ENCODE measurements at regions not wholly inside any gene's neighbourhood (a gene's known extent, or its start where the extent isn't known, plus 50 kb on each side); places are given as distances from the start of the nearest gene placed in this dataset.

DNA sequence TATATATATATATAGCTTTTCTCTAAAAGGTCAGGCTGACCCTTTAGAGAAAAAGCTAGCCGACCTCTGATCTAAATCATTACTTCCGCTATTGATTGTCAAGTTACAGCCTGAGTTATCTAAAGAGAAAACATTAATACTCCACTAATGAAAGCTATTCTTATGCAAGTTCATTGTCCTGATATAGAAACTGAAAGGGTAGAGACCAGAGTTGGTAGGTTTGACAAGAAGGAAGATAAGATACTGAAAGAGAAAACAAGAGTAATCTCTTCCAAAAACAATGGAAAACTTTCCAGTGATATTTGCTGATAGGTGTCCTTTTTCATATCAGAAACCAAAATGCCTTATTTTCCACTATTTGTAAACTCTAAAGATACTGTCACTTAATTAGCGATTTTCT, 62.8 kb upstream of the SLC39A10 start:
- 14 to 22% methylated on average over 3 of the region's 3 CpGs for WGBS, 2 donors
- no peak for ATAC-seq
- intact Hi-C loops (cut with DNase I) = no loop called here

DNA sequence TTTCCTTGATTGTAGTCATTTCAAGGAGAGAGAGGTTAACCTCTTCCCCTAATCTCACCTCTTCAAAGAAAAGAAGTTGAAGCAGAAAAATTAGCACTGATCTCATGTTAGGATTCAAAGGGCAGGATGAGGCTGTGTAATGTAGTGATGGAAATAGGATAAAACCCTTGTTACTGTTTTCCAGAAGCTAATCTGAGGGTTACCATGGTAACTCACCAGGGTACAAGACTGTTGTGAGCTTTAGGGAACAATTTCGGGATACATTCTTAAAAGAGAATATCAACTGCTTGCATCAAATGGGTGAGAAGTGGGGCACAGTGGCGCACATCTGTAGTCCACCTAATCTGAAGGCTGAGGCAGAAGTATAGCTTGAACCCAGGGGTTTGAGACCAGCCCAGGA, 64.9 kb upstream of the SLC39A10 start:
- 85 to 92% methylated on average over 2 of the region's 2 CpGs for WGBS, 2 donors
- TF ChIP-seq, protein P1, sequence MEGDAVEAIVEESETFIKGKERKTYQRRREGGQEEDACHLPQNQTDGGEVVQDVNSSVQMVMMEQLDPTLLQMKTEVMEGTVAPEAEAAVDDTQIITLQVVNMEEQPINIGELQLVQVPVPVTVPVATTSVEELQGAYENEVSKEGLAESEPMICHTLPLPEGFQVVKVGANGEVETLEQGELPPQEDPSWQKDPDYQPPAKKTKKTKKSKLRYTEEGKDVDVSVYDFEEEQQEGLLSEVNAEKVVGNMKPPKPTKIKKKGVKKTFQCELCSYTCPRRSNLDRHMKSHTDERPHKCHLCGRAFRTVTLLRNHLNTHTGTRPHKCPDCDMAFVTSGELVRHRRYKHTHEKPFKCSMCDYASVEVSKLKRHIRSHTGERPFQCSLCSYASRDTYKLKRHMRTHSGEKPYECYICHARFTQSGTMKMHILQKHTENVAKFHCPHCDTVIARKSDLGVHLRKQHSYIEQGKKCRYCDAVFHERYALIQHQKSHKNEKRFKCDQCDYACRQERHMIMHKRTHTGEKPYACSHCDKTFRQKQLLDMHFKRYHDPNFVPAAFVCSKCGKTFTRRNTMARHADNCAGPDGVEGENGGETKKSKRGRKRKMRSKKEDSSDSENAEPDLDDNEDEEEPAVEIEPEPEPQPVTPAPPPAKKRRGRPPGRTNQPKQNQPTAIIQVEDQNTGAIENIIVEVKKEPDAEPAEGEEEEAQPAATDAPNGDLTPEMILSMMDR (IDR thresholded peaks at IDR 0.05) = no peak
- H3K27ac ChIP-seq = no peak overlapping the region
- no peaks in the 10 kb centered on the region for H3K36me3 ChIP-seq
- FAIRE-seq = no peak
- no peak overlapping the region for H3K4me3 ChIP-seq
- no peak for ATAC-seq
- no peaks in the 10 kb centered on the region for H3K27me3 ChIP-seq
- DNase-seq = no peak
- intact Hi-C loops (cut with DNase I) = no loop called here
- H3K9me3 ChIP-seq = no peaks in the 10 kb centered on the region
- H3K4me1 ChIP-seq = peaks cover 0 to 6% (median 0%) of the 10 kb centered on the region in 3 donors

More for the DNA sequence above, 62.8 kb upstream of the SLC39A10 start:
- TF ChIP-seq, protein P1 (IDR thresholded peaks at IDR 0.05) = no peak
- Histone ChIP-seq H3K4me3 (no peak overlapping the region), H3K4me1 (peaks cover 0 to 6% (median 0%) of the 10 kb centered on the region in 3 donors), H3K27ac (no peak overlapping the region), H3K9me3 (no peaks in the 10 kb centered on the region), H3K36me3 (no peaks in the 10 kb centered on the region), H3K27me3 (no peaks in the 10 kb centered on the region)
- DNase-seq = no peak
- no peak for FAIRE-seq

DNA sequence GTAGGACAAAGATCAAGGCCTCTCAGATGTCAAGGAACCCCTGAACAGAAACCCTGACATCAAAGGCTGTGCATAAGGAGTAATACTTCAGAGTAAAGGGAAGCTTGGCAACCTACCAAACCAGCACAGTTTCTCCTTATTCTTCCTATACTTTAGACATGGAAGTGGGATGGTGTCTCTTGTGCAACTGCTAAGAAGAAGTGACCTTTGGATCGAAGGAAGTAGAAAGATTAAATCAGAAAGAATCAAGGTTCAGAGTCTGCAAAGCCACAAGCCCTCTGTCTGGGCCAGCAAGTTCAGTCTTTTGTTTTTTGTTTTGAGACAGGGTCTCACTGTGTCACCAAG, 66.2 kb upstream of the SLC39A10 start:
- FAIRE-seq (no peak), ATAC-seq (peak in 2 of 4 donors; percentile 16 to 20)
- no peak overlapping the region for H3K27ac ChIP-seq

DNA sequence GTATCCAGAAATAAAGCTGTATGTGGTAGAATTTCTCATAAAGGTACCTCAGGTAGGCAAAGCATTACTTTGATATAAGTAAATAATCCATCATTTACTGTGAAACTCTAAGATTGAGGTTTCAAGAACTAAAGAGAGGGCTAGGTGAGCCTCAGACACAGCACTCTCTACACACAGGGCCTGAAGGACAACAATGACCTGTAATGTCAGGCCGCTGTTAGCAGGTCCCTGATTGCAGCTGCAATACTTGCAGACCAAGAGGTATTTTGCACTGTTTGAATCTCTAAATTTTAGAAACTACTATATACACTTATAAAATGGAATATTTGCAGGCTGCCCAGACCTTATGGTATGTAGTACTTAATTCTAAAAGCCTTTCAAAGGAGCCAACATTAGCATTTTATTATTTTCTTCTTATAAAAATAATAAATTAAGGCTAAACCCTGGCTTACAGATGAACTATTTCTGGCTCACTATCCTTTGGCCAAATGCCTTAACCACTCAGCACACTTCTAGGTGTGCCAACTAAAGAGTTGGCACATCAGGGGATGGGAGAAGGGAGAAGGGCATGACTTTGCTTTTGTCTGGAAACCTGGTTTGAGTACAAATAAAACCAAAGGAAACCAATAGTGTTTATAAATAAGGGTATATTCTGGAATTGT, 66.7 kb upstream of the SLC39A10 start:
- Histone ChIP-seq H3K4me1 (peaks cover 0 to 6% (median 0%) of the 10 kb centered on the region in 3 donors), H3K4me3 (no peak overlapping the region), H3K36me3 (no peaks in the 10 kb centered on the region), H3K27me3 (no peaks in the 10 kb centered on the region), H3K9me3 (no peaks in the 10 kb centered on the region), H3K27ac (no peak overlapping the region)
- DNase-seq (no peak), ATAC-seq (peak in 2 of 4 donors; percentile 15 to 23), FAIRE-seq (no peak)
- TF ChIP-seq, protein P1 (IDR thresholded peaks at IDR 0.05) = no peak
- 83 to 87% methylated on average over 1 of the region's 1 CpG for WGBS, 2 donors
- intact Hi-C loops (cut with DNase I) = no loop called here

More for the DNA sequence above, 66.2 kb upstream of the SLC39A10 start:
- Histone ChIP-seq H3K36me3 (no peaks in the 10 kb centered on the region), H3K9me3 (no peaks in the 10 kb centered on the region), H3K27me3 (no peaks in the 10 kb centered on the region), H3K4me3 (no peak overlapping the region), H3K4me1 (peaks cover 0 to 6% (median 0%) of the 10 kb centered on the region in 3 donors)
- TF ChIP-seq, protein P1 (IDR thresholded peaks at IDR 0.05) = no peak
- intact Hi-C loops (cut with DNase I) = no loop called here
- 40 to 56% methylated on average over 1 of the region's 1 CpG for WGBS, 2 donors
- DNase-seq = no peak

DNA sequence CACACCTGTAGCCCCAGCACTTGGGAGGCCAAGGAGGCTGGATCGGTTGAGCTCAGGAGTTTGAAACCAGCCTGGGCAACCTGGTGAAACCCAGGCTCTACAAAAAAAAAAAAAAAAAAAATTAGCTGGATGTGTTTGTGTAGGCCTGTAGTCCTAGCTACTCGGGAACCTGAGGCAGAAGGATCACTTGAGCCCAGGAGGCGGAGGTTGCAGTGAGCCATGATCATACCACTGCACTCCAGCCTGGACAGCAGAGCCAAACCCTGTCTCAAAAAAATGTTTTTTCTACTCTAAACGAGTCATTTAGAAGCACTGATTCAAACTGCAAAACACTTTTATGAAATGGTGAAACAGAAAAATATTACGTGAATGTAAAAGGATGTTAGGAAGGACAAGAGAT, 69.1 kb upstream of the SLC39A10 start:
- ATAC-seq (no peak), FAIRE-seq (no peak), DNase-seq (no peak)
- WGBS, 2 donors = 75 to 85% methylated on average over 5 of the region's 5 CpGs
- Histone ChIP-seq H3K27me3 (no peaks in the 10 kb centered on the region), H3K4me1 (no peaks in the 10 kb centered on the region), H3K4me3 (no peak overlapping the region), H3K9me3 (no peaks in the 10 kb centered on the region), H3K36me3 (no peaks in the 10 kb centered on the region), H3K27ac (no peak overlapping the region)
- intact Hi-C loops (cut with DNase I) = no loop called here
- TF ChIP-seq, protein P1 (IDR thresholded peaks at IDR 0.05) = no peak
